Stomach (tissue), 4 donors: ENCODE measurements at regions not wholly inside any gene's neighbourhood (a gene's known extent, or its start where the extent isn't known, plus 50 kb on each side); places are given as distances from the start of the nearest gene placed in this dataset.

Experiments
- EP300 ChIP-seq: sonication (generic); formaldehyde crosslinking; IDR thresholded peaks from one replicate; pipeline ENCODE4 v1.6.1; 2017; ENCODE audit warnings: antibody characterized with exemption
- POLR2A ChIP-seq, 4 donors: fragments of 450-650 bp; IDR thresholded peaks; one replicate each; pipeline ENCODE4 v1.6.1; 2016; ENCODE audit warnings: antibody characterized with exemption in 4 of 4, control low read depth in 2 of 4, mild to moderate bottlenecking in 1 of 4, moderate library complexity in 1 of 4
- POLR2AphosphoS5 ChIP-seq, 3 donors: sonication (generic); formaldehyde crosslinking; IDR thresholded peaks; one replicate each; pipeline ENCODE4 v1.6.1; 2016; ENCODE audit warnings: antibody characterized with exemption in 3 of 3
- TF ChIP-seq, protein P1 (sequence below), 7 experiments: fragments of 450-650 bp in 4 of 7; fragments of 200-600 bp in 3 of 7; sonication (generic) in 3 of 7; IDR thresholded peaks; one replicate each; pipeline ENCODE4 v1.5.1; 2016 to 2019; ENCODE audit warnings: antibody characterized with exemption in 7 of 7, control low read depth in 2 of 7, mild to moderate bottlenecking in 1 of 7

- TF ChIP-seq, protein P1, sequence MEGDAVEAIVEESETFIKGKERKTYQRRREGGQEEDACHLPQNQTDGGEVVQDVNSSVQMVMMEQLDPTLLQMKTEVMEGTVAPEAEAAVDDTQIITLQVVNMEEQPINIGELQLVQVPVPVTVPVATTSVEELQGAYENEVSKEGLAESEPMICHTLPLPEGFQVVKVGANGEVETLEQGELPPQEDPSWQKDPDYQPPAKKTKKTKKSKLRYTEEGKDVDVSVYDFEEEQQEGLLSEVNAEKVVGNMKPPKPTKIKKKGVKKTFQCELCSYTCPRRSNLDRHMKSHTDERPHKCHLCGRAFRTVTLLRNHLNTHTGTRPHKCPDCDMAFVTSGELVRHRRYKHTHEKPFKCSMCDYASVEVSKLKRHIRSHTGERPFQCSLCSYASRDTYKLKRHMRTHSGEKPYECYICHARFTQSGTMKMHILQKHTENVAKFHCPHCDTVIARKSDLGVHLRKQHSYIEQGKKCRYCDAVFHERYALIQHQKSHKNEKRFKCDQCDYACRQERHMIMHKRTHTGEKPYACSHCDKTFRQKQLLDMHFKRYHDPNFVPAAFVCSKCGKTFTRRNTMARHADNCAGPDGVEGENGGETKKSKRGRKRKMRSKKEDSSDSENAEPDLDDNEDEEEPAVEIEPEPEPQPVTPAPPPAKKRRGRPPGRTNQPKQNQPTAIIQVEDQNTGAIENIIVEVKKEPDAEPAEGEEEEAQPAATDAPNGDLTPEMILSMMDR (IDR thresholded peaks at IDR 0.05), result no peak
- TF ChIP-seq EP300 (no peak), POLR2AphosphoS5 (IDR thresholded peaks at IDR 0.05) (no peak), POLR2A (IDR thresholded peaks at IDR 0.05) (no peak)
Observed at GRCh38 chr1:116841569-116842344, 68.0 kb upstream of the PTGFRN start.
